Activated CD8-positive, alpha-beta memory T cell treated with anti-CD3 and anti-CD28 coated beads for 4 hours (primary cell): ENCODE measurements at regions not wholly inside any gene's neighbourhood (a gene's known extent, or its start where the extent isn't known, plus 50 kb on each side); places are given as distances from the start of the nearest gene placed in this dataset.
"Not testable (repeated sequence)": the region's sequence is repeated elsewhere in the genome, so short reads cannot be mapped to it uniquely, and the experiment has no call there.

Source experiments
- DNase-seq, 2 donors: peaks; one replicate each; pipeline ENCODE4 v3.0.0-alpha.2; 2020; ENCODE audit warnings: low read depth in 2 of 2

DNA sequence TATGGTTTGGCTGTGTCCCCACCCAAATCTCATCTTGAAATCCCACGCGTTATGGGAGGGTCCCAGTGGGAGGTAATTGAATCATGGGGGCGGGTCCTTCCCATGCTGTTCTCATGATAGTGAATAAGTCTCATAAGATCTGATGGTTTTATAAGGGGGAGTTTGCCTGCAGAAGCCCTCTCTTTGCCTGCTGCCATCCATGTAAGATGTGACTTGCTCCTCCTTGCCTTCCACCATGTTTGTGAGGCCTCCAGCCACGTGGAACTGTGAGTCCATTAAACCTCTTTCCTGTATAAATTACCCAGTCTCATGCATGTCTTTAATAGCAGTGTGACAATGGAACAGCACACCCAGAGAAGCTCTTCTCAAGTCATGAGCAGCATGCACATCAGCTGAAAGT, 119.1 kb upstream of the CARD11 start:
- DNase-seq: not testable (repeated sequence)

DNA sequence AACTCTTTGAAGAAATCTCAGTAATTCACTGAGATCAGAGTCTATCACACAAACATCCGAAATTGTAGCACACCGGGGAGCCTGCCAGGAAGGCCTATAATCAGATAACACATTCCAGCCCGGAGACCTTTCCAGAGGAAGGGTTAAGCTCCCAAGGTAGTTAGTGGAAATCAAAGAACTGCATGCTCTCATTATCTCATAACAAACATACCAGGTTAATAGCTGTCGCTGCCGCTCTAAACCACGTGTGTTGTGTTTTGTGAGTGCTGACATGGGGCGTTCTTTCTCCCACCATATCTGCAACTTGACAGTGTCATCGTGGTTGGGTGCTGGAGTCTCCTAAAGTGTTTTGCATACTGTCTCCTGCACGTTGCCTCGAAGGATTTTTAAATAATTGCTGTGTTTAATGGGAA, 120.7 kb upstream of the CARD11 start:
- DNase-seq: no peak

DNA sequence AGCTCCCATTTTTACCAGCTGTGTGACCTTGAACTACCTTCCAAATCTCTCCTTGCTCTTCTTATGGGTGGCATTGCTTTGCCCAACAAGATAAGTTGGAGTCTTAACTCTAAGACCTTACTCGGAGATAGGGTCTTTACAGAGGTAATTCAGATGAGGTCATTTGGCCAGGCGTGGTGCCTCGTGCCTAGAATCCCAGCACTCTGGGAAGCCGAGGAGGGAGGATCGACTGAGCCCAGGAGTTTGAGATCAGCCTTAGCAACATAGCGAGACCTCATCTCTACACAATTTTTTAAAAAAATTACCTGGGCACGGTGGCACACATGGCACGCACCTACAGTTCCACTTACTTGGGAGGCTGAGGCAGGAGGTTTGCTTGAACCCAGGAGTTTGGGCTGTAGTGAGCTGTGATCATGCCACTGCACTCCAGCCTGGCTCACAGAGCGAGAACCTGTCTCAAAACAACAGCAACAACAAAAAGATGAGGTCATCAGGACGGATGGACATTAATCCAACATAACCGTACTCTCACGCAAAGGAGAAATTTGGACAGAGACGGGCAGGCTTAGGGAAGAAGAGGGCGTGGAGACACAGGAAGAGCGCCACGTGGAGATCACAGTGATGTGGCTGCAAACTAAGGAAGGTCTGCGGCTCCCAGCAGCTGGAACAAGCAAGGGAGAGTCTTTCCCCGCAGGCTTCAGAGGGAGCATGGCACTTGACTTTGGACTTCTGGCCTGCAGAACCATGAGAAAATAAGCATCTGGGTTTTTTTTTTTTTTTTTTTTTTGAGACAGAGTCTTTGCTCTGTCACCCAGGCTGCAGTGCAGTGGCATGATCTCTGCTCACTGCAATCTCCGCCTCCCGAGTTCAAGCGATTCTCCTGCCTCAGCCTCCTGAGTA, 122.3 kb upstream of the CARD11 start:
- no peak for DNase-seq

DNA sequence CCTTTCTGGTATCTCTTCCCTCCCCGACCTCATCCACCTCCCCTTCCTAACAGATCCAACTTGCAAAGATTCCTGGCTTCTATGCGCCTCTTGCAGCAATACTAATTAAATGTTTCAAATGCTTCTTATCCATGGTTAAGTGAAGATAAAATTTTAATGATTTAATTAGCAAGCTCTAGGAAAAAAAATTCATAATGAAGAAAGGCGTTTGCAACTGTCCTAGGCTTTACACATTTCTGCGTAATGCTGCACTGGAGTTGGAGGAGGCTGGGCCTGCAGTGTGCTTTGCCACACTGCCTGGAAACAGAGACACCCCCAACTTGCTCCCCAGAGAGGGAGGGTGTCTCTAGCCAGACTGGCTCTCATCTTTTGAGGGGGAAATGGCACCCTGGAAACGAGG, 123.9 kb upstream of the CARD11 start:
- no peak for DNase-seq

DNA sequence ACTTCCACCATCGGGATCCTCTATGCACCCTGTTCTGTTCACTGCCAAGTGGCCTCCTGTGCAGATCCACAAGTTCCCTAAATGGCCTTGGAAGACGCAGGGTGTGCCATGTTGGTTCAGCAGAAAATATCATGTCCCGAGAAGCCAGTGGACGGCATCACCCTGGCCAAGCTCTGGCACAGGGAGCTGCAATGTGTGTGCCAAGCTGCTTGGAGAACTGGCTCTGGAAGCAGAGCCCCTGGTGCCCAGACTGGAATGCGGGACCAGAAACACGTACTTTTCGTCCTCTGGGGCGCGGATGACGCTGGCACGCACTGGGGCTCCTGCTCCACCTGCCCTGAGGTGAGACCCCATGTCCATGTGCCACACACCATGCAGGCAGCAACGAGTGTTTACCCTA, 124.7 kb upstream of the CARD11 start:
- DNase-seq: no peak

DNA sequence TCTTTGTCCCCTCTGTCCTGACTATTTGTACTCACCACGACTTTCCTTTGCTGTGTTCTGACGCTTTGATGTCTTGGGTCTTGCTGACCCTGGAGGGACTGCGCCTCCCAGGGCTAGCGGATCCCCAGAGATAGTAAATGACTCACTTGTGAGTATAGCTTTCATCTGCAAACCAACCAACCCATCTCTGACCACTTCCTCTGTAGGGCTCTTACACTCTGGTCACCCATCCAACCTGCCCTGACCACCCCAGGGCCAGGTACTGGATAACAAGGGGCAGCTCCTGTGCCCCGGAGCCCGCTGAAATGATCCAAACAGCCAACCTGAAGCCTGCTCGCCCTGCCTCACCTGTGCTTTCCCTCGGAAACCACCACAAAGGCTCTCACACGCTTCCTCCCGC, 125.2 kb upstream of the CARD11 start:
- DNase-seq: no peak

DNA sequence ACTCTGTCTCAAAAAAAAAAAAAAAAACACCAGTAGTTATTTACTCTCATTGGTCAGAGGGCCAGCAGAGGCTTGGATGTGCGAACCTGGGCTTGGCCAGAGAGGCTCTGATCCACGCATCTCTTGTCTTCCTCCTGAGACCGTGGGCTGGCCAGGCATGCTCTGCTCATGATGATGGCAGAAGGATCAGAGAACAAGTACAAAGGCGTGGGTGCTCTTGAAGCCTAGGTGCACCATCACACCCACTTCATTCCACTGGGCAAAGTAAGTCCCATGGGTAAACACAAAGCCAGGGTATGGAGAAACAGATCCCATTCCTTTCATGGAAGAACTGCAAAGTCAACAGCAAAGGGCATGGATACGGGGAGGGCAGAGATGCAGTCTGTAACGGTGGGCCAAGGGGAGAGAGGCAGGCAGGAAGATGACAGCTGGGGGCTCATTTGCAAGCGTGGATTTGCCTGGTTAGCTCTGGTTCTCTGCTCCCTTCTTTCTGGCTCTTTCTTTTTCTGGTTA, 128.2 kb upstream of the SDK1 start:
- DNase-seq: no peak

DNA sequence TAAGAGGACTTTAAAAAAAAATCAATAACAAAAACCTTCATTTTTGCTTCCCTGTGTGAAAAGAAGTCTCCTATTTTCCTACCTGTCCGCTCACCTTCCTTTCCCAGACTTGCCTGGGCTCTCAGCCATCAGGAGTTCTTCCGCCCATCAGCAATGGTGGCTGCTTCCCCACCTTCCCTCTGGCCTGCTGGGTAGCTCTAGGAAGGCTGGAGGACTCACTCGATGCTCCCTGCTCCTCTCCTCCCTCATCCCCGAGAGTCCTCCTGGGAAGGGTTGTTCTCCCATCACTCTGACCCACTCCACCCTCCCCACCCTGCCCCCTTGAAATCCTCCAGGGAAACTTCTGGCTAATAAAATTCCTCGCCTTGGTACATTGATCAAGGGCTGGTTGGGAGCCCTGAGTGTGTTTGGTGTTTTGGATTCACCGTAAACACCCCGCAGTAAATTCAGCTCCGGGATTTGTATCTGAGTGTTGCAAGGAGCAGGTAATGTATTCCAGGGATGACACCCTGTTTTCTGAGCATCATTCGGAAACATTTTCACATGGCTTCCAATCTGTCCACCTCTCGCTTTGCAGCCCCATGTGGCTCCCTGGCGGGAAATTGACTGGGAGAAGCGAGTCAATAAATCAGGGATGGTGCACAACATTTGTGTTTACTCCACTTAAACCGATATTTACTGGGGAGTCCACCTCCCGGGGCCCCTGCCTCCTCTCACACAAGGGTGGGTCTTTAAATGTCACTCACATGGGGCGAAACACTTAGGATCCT, 126.4 kb upstream of the SDK1 start:
- DNase-seq: no peak

DNA sequence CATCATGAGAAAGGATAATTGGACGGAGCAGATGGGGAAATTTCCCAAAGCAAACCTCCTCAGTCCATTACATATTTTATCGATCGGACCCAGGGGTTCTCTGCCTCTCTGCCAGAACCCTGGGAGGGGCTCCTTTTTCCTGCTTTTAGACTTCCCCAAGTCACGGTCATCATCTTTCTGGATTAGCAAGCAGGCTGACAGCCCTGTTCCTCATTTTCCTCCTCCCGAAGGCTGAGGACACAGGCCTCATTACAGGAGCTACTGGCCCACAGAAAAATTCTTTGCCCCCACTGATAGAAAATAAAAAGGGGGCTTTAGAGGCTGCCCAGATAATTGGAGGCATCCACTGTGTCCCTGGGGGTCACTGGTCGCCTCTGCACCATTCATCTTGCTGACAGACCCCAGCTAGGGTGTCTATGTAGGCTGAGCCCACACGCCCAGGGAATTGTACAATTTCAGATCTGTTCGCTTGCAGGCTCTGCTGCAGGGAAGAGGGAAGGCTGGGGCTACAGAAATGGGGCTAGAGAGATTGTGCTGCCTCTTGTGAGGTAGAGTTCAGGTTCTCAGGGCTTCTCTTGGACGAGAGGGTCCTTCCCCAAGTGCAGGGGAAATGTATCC, 125.7 kb upstream of the SDK1 start:
- DNase-seq: no peak

DNA sequence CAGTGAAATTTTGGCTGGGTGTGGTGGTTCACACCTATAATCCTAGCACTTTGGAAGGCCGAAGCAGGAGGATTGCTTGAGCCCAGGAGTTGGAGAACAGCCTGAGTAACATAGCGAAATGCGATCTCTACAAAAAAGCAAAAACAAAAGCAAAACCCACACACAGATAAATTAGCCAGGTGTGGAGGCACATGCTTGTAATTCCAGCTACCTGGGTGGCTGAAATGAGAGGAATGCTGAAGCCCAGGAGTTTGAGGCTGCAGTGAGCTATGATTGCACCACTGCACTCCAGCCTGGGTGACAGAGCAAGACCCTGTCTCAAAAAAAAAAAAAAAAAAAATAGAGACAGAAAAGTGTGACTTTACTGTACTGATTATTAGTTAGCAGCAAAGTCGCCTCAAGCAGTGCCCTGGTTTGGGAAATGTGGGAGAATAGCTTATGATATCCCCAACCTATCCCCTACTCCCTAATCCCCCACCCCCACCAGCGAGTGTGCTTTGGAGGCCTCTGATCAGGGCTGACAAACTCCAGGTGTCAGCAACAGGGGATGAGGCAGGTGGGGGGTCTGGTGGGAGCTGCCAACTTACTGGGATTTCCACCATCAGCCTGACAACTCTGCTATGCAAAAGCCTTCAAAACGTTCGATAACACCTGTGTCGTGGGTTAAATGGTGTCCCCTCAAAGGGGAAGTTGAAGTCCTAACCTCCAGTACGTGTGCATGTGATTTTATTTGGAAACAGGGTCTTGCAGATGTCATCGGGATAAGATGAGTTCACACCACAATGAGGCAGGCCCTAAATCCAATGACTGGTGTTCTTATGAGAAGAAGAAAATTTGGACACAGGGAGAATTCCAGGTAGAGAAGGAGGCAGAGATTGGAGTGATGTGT, 124.7 kb upstream of the SDK1 start:
- no peak for DNase-seq

DNA sequence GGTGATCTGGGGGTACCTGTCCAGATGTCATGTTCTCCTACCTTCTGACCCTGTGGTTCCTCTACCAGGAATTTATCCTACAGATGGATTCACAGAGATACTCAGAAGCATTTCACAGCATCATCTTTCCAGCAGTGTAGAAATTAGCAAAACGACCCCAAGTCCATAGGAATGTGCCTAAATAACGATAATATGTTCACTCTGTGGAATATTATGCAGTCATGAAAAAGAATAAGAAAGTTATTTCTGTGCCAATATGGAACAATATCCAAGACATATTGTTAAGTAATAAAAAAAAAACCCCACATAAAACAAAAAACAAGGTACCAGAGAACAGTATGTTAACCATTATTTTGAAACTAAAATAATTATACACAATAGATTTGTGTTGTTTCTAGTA, 123.8 kb upstream of the SDK1 start:
- no peak for DNase-seq

DNA sequence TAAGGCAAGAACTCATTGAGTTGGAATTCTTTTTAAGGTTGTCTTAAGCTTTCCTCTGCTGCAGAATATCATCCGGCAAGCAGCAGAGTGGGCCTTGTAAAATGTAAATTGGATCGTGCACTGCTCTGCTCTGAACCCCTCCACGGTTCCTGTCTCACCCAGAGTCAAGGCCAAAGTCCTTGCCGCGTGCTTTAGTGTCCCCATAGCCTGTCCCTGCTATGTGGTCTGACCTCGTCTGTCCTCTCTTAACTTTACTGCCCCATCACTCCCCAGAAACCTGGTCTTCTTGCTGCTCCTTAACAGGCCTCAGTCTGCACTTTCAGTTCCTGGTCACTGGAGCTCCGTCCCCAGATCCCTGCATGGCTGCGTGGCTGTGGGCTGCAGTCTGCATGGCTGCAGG, 121.6 kb upstream of the SDK1 start:
- DNase-seq: no peak

DNA sequence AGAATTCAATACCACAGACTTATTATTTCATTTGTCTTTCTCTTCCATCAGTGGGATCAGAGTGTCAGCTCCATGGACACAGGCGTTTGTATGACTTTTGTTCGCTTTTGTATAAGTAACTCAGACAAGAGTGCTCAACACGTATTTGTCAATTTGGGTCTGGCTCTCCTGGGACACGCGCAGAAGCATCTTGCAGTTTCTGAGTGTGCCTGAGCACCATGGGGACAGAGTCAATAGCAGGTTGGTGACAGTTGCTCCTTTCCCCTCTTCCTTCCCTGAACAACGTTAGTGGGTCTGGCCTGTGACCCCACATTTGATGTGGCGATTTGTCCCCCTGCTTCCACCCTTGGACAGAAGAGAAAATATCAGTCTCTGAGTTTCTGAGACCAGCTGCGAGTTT, 120.4 kb upstream of the SDK1 start:
- no peak for DNase-seq

DNA sequence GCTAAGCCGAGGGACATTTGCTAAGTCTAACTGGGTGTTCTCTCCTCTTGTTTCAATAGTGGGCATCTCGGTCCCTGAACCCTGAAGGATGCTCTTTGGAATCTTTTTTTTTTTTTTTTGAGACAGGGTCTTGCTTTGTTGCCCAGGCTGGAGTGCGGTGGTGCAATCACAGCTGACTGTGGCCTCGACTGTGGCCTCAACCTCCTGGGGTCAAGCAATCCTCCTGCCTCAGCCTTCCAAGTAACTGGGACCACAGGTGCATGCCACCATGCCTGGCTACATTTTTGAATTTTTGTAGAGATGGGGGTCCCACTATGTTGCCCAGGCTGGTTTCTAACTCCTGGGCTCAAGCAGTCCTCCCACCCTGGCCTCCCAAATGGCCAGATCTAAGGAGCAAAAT, 119.0 kb upstream of the SDK1 start:
- not testable (repeated sequence) for DNase-seq

DNA sequence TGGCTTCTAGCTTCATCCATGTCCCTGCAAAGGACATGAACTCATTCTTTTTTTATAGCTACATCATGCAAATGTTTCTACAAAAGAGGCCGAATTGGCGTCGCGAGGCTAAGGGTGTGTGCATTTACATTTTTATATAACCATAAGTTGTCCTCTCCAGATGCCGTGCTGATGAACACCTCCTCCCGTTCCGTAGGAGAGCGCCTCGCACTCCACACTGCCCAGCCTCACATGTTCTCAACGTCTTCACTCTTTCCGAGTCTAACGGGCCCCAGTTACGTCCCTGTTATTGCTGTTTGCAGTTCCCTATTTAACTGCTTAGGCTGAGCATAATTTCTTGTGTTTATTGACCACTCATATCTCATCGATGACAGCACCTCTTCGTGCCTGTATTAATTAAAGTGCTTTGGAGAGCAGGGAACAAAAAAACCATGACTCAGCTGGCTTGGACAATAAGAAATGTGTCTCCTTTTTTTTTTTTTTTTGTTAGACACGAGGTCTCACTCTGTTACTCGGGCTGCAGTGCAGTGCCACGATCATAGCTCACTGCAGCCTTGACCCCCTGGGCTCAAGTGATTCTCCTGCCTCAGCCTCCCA, 113.5 kb upstream of the SDK1 start:
- DNase-seq: no peak

DNA sequence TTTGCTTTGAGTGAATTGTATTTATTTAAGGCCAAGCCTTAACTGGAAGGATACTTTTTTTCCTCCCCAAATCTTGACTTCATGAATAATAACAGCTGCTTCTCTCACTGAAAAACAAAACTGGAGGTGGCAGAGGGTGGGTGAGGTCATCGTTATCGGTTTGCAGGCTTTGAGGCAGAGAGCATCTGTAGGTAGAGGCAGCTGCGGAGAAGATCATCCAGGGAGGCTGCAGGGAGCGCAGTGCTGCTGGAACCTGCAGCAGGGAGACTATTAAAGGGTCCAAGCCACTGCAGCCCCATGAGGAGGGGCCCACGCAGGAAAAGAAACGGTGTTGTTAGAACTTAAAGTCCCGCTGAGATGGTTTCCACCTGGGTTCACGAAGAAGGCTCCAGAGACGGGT, 112.1 kb upstream of the SDK1 start:
- no peak for DNase-seq

DNA sequence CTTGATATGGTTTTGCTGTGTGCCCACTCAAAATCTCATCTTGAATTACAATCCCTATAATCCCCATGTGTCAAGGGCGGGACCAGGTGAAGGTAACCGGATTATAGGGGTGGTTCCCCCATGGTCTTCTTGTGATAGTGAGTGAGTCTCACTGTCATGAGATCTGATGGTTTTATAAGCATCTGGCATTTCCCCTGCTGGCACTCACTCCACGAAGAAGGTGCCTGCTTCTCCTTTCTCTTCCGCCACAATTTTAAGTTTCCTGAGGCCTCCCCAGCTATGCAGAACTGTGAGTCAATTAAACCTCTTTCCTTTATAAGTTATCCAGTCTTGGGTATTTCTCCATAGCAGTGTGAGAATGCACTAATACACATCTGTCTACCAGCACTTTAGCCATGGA, 109.5 kb upstream of the SDK1 start:
- no peak for DNase-seq

DNA sequence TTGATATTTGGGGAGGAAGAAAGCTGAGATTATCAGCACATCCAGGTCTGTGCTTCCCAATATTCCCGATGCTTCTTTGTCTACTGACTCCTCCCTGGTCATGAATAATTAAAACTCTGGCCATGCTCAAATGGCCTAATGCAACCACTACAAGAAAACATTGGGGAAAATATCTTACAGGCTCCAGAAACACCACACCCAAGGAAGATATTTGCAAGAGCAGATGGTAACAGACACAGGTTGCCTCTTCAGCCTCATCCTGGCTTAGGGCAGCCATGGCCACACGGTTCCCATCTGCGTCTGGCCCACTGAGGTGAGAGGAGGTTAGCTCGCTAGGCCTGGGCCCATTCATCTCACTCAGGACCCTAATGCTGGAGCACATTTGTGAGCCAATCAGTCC, 108.4 kb upstream of the SDK1 start:
- DNase-seq: no peak

DNA sequence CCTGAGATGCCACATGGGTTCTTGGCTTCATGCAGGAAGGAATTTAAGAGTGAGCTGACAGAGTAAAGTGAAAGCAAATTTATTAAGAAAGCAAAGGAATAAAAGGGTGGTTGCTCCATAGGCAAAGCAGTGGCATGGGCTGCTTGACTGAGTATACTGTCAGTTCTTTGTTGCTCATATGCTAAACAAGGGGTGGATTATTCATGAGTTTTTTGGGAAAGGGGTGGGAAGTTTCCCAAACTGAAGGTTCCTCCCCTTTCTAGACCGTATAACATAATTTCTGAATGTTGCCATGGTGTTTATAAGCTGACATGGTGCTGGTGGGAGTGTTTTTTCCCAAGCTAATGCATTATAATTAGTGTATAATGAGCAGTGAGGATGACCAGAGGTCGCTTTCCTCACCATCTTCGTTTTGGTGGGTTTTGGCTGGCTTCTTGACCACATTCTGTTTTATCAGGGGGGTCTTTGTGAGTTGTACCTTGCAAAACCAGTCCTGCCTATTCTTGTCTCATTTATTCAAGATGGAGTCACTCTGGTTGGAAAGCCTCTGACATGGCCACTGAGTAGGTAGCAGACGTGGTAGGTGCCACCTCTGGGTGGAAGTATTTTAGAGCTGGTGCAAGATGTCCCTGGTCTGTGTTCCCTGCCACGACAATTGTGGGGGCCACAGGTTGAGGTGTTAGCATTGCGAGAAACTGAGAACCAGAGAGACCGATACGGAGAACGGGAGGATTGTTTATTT, 107.5 kb upstream of the SDK1 start:
- DNase-seq: no peak

DNA sequence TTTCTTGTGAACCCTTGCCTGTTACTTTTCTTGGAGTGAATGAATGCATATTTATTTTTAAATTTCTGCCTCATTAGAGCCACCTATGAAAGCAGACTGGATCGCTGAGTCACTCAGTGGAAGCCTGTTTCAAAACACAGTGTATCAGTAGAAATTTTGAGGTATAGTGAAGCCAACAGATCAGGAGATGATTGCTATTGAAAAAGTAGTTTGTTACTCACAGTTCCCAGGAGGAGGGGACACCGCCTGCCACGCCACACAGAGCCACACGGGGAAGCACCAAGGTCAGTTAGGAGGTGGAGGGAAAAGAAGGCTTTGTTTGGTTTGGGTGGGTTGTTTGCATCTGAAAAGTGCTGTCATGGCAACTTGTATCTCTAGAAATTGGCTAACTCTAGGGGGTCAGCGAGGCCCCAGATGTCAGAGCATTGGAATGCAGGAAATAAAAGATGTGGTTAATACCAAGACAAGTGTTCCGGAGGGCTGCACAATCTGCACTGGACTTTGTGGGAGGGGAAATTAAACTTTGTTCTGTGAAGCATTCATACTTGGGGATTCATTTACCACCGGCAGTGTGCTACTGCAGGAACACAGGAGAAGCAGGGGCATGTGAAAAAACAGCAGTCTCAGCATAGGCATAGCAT, 106.4 kb upstream of the SDK1 start:
- no peak for DNase-seq
